C4-2B (cell line): ENCODE measurements at regions not wholly inside any gene's neighbourhood (a gene's known extent, or its start where the extent isn't known, plus 50 kb on each side); places are given as distances from the start of the nearest gene placed in this dataset.

Source experiments
- CTCF ChIP-seq: fragments of 450-650 bp; conservative IDR thresholded peaks from 2 replicates; pipeline ENCODE4 v1.5.1; 2017; ENCODE audit warnings: mild to moderate bottlenecking
- ZFX ChIP-seq: fragments of 450-650 bp; IDR thresholded peaks from 2 replicates; pipeline ENCODE4 v1.6.1; 2017

- TF ChIP-seq CTCF (no peak), ZFX (no peak)
These were observed 1622.4 kb upstream of the PCDH10 start for GRCh38 chr4:131526686-131527085.
